Tibial artery (tissue), 4 donors: ENCODE measurements at regions not wholly inside any gene's neighbourhood (a gene's known extent, or its start where the extent isn't known, plus 50 kb on each side); places are given as distances from the start of the nearest gene placed in this dataset.

Experiments used
- DNase-seq, 2 donors: peaks; one replicate each; pipeline ENCODE4 v3.0.0-alpha.2; 2019
- H3K27ac ChIP-seq, 2 donors: fragments of 200-600 bp; sonication (generic) in 1 of 2; 1 replicate in 1 of 2; 2 replicates in 1 of 2; pipeline ENCODE4 v1.5.1; 2018 to 2019; ENCODE audit warnings: mild to moderate bottlenecking in 1 of 2
- H3K27me3 ChIP-seq, 2 donors: fragments of 200-600 bp; sonication (generic) in 1 of 2; one replicate each; pipeline versions ENCODE4 v1.5.1 to v1.6.0; 2016 to 2019
- H3K36me3 ChIP-seq, 3 donors: fragments of 200-600 bp; sonication (generic) in 2 of 3; one replicate each; pipeline ENCODE4 v1.5.1; 2016 to 2019; ENCODE audit warnings: mild to moderate bottlenecking in 2 of 3
- H3K4me1 ChIP-seq, 4 donors: fragments of 200-600 bp; sonication (generic) in 2 of 4; 1 replicate in 3 of 4; 2 replicates in 1 of 4; pipeline ENCODE4 v1.5.1; 2016 to 2019
- H3K4me3 ChIP-seq, 2 donors: fragments of 200-600 bp; sonication (generic) in 1 of 2; 1 replicate in 1 of 2; 2 replicates in 1 of 2; pipeline ENCODE4 v1.5.1; 2018 to 2019; ENCODE audit warnings: mild to moderate bottlenecking in 2 of 2
- H3K9me3 ChIP-seq, 3 donors: fragments of 200-600 bp; sonication (generic) in 1 of 3; one replicate each; pipeline ENCODE4 v1.5.1; 2016 to 2019
- intact Hi-C: fragments of 100-400 bp; cut with DNase I; formaldehyde crosslinking; loops from one replicate; pipeline ENCODE4 v1.15.0; 2023; ENCODE audit warnings: low total_unique reads
- TF ChIP-seq, protein P1 (sequence below), 2 experiments: fragments of 200-600 bp in 1 of 2; fragments of 450-650 bp in 1 of 2; IDR thresholded peaks; one replicate each; pipeline ENCODE4 v1.5.1; 2017 to 2019; ENCODE audit warnings: antibody characterized with exemption in 2 of 2, mild to moderate bottlenecking in 1 of 2, moderate library complexity in 1 of 2

DNA sequence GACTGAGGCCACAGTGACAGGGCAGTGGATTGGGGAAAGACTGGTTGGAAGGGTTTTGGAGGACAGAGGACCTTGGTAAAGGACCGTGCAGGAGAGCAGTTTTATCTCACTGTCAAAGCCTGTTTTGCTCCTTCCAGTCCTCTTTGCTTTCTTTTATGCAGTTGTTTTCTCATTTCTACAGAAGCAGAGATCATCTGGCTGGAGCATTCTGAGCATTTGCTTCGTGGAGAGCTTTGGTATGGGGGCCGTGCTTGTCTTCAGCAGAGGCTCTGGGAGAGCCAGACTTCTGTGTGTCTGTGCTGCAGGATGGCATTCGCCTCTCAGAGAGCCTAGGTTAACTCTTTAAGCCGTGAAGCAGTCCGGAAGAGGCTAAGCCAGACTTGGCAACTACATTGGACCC is 171.8 kb upstream of the TUT7 start:
- intact Hi-C loops = no loop called here
- Histone ChIP-seq H3K36me3 (no peaks in the 10 kb centered on the region), H3K27me3 (no peaks in the 10 kb centered on the region), H3K27ac (no peak overlapping the region), H3K4me1 (no peaks in the 10 kb centered on the region), H3K9me3 (no peaks in the 10 kb centered on the region), H3K4me3 (no peak overlapping the region)
- TF ChIP-seq, protein P1, sequence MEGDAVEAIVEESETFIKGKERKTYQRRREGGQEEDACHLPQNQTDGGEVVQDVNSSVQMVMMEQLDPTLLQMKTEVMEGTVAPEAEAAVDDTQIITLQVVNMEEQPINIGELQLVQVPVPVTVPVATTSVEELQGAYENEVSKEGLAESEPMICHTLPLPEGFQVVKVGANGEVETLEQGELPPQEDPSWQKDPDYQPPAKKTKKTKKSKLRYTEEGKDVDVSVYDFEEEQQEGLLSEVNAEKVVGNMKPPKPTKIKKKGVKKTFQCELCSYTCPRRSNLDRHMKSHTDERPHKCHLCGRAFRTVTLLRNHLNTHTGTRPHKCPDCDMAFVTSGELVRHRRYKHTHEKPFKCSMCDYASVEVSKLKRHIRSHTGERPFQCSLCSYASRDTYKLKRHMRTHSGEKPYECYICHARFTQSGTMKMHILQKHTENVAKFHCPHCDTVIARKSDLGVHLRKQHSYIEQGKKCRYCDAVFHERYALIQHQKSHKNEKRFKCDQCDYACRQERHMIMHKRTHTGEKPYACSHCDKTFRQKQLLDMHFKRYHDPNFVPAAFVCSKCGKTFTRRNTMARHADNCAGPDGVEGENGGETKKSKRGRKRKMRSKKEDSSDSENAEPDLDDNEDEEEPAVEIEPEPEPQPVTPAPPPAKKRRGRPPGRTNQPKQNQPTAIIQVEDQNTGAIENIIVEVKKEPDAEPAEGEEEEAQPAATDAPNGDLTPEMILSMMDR (IDR thresholded peaks at IDR 0.05) = no peak
- no peak for DNase-seq

DNA sequence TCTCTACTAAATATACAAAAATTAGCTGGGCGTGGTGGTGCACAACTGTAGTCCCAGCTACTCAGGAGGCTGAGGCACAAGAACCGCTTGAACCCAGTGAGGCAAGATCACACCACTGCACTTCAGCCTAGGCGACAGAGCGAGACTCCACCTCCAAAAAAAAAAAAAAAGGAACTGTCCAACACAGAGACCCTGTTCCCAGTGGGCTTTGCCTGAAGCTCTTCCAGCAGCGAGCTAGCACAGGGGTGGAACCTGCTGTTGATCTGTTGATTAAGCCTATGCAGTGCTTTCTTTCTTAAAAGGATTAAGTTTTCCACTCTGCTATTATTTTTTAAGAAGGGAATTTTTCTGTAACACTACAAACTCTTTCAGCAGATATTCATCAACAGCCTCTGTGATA is 171.0 kb upstream of the TUT7 start:
- H3K27ac ChIP-seq = no peak overlapping the region
- no peaks in the 10 kb centered on the region for H3K27me3 ChIP-seq
- DNase-seq = no peak
- intact Hi-C loops = no loop called here
- H3K9me3 ChIP-seq = no peaks in the 10 kb centered on the region
- no peaks in the 10 kb centered on the region for H3K36me3 ChIP-seq
- no peaks in the 10 kb centered on the region for H3K4me1 ChIP-seq
- TF ChIP-seq, protein P1 (IDR thresholded peaks at IDR 0.05) = no peak
- H3K4me3 ChIP-seq = no peak overlapping the region

DNA sequence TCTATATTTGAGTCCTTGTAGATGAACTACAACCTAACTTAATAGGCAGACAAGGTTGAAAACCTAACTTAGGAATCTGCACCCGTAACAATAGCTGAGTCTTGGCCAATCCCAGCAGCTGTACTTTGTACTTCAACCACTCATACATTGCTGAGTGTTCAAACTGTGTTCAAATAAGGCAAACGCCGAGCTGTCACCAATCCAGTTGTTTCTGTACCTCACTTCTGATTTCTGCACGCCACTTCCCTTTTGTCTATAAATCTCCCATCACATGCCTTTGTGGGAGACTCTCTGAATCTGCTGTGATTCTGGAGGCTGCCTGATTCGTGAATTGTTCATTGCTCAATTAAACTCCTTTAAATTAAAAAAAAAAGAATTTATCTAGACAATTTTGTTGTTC is 167.8 kb upstream of the TUT7 start:
- Histone ChIP-seq H3K4me1 (peaks cover 0 to 11% (median 0%) of the 10 kb centered on the region in 4 donors), H3K27me3 (no peaks in the 10 kb centered on the region), H3K4me3 (no peak overlapping the region), H3K27ac (no peak overlapping the region), H3K9me3 (no peaks in the 10 kb centered on the region), H3K36me3 (no peaks in the 10 kb centered on the region)
- intact Hi-C loops = no loop called here
- no peak for DNase-seq
- TF ChIP-seq, protein P1 (IDR thresholded peaks at IDR 0.05) = no peak

DNA sequence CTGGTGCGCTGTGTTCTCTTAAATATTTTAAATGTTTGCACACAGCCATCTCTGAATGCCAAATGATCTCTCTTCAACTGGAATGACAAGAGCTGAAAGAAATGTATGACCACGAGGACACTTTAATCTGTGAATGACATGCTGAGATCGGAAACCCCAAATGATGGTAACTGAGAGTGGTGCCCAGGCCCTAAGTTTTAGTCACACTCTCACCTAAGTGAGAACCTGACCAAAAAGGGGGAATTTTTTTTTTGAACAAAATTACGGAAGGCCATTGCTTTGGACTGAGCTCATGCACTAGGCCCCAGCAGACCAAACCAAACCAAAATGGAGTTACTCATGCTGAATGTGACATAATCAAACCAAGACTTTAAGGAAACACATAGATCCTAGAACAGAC is 167.1 kb upstream of the TUT7 start:
- intact Hi-C loops = no loop called here
- Histone ChIP-seq H3K36me3 (no peaks in the 10 kb centered on the region), H3K27me3 (no peaks in the 10 kb centered on the region), H3K9me3 (no peaks in the 10 kb centered on the region), H3K4me1 (peaks cover 0 to 11% (median 0%) of the 10 kb centered on the region in 4 donors), H3K4me3 (no peak overlapping the region), H3K27ac (no peak overlapping the region)
- TF ChIP-seq, protein P1 (IDR thresholded peaks at IDR 0.05) = no peak
- no peak for DNase-seq

DNA sequence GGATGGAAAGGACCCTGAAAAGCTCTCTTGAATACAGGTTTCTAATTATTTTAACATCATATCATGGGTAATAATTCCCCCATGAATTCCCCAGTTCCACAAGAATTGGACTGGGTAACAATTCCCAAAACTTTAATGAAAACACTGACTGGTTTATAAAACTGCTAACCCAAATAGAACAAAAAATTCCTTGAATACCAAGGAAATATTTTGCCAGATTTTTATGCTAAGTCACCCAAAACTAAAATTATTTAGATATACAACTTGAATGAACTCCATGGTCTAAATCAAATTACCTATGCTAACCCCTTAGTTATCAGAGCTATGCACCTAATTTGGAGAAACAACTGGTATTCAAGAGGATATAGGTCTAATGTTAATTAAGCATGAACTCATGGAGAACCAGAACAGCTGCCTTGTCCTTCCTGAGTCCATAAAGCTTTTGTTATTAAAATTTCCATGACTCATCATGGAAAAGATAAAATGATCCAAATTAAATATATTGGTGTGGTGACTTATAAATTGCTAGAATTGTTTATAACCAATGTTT is 164.9 kb upstream of the TUT7 start:
- peaks cover 0 to 11% (median 0%) of the 10 kb centered on the region in 4 donors for H3K4me1 ChIP-seq
- no peaks in the 10 kb centered on the region for H3K27me3 ChIP-seq
- H3K27ac ChIP-seq = no peak overlapping the region
- no peak overlapping the region for H3K4me3 ChIP-seq
- no peaks in the 10 kb centered on the region for H3K9me3 ChIP-seq
- no peak for DNase-seq
- H3K36me3 ChIP-seq = no peaks in the 10 kb centered on the region
- TF ChIP-seq, protein P1 (IDR thresholded peaks at IDR 0.05) = no peak
- intact Hi-C loops = no loop called here

DNA sequence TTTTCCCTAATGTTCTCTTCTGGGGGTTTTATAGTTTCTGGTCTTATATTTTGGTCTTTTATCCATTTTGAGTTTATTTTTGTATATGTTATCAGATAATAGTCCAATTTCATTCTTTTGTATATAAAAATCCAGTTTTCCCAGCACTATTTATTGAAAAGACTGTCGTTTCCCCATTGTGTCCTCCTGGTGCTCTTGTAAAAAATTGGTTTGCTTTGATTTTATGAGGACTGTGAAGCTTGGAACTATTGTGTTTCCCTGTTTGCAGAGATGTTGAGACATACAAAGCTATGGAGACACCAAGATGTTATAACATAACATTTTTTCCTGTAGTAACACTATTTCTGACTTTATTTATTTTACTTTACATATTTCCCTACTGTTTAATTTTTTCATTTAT is 163.3 kb upstream of the TUT7 start:
- H3K9me3 ChIP-seq = no peaks in the 10 kb centered on the region
- H3K27me3 ChIP-seq = no peaks in the 10 kb centered on the region
- H3K4me3 ChIP-seq = no peak overlapping the region
- no peak overlapping the region for H3K27ac ChIP-seq
- TF ChIP-seq, protein P1 (IDR thresholded peaks at IDR 0.05) = no peak
- intact Hi-C loops = no loop called here
- peaks cover 0 to 11% (median 0%) of the 10 kb centered on the region in 4 donors for H3K4me1 ChIP-seq
- H3K36me3 ChIP-seq = no peaks in the 10 kb centered on the region
- no peak for DNase-seq
